ENCODE measurements at regions not wholly inside any gene's neighbourhood (a gene's known extent, or its start where the extent isn't known, plus 50 kb on each side); places are given as distances from the start of the nearest gene placed in this dataset.

- no peak for TF ChIP-seq CTCF (IDR thresholded peaks at IDR 0.05; ENCODE audit: extremely low read depth in 1 of 2, insufficient read depth in 1 of 2, low read depth in 1 of 2, low read length in 2 of 2)
- no peak for TF ChIP-seq POLR2A (IDR thresholded peaks at IDR 0.05; ENCODE audit: low read depth, low read length)
- no peak for TF ChIP-seq MAX (IDR thresholded peaks at IDR 0.05; ENCODE audit: insufficient read depth, insufficient read length)
- TF ChIP-seq MYC (IDR thresholded peaks at IDR 0.05; ENCODE audit: low read depth, low read length), result no peak
- no peak for TF ChIP-seq POLR2AphosphoS5 (IDR thresholded peaks at IDR 0.05; ENCODE audit: insufficient read depth, low read depth, low read length)
- no peak for TF ChIP-seq GATA2 (IDR thresholded peaks at IDR 0.05; ENCODE audit: insufficient read depth, insufficient read length, low read depth, low read length)
- TF ChIP-seq JUN (IDR thresholded peaks at IDR 0.05; ENCODE audit: borderline replicate concordance, insufficient read depth, insufficient read length, low read depth), result no peak
- TF ChIP-seq FOS (IDR thresholded peaks at IDR 0.05; ENCODE audit: borderline replicate concordance, insufficient read depth, low read length), result no peak
Observed at GRCh38 chr15:98063315-98063714, 102.8 kb downstream of the ARRDC4 start.
